ENCODE measurements at regions not wholly inside any gene's neighbourhood (a gene's known extent, or its start where the extent isn't known, plus 50 kb on each side); places are given as distances from the start of the nearest gene placed in this dataset.

- TF ChIP-seq CTCF (IDR thresholded peaks at IDR 0.05; ENCODE audit: low read depth, low read length, missing control alignments) = no peak
- H3K4me3 ChIP-seq (ENCODE audit: low read depth, low read length) = no peak overlapping the region
- no peak for DNase-seq (ENCODE audit: low read depth)
- in situ Hi-C loops (cut with HindIII; ENCODE audit: low sequenced_read_pairs) = no loop called here
These were observed 63.0 kb downstream of the NCOR2 start for GRCh38 chr12:124504273-124505000.

- no peak overlapping the region for H3K4me3 ChIP-seq (ENCODE audit: low read depth, low read length)
- in situ Hi-C loops (cut with HindIII; ENCODE audit: low sequenced_read_pairs) = no loop called here
- TF ChIP-seq CTCF (IDR thresholded peaks at IDR 0.05; ENCODE audit: low read depth, low read length, missing control alignments) = no peak
- DNase-seq (ENCODE audit: low read depth) = no peak
These were observed 64.1 kb downstream of the NCOR2 start for GRCh38 chr12:124503305-124503704.

GRCh38 chr12:124502379-124502778 is 65.0 kb downstream of the NCOR2 start:
- no peak for DNase-seq (ENCODE audit: low read depth)
- H3K4me3 ChIP-seq (ENCODE audit: low read depth, low read length) = no peak overlapping the region
- TF ChIP-seq CTCF (IDR thresholded peaks at IDR 0.05; ENCODE audit: low read depth, low read length, missing control alignments) = no peak
- in situ Hi-C loops (cut with HindIII; ENCODE audit: low sequenced_read_pairs) = no loop called here

- no peak for DNase-seq (ENCODE audit: low read depth)
- in situ Hi-C loops (cut with HindIII; ENCODE audit: low sequenced_read_pairs) = no loop called here
These were observed 65.6 kb downstream of the NCOR2 start for GRCh38 chr12:124501827-124502226.

GRCh38 chr12:124501112-124501561 is 66.3 kb downstream of the NCOR2 start:
- in situ Hi-C loops (cut with HindIII; ENCODE audit: low sequenced_read_pairs) = no loop called here
- no peak for TF ChIP-seq CTCF (IDR thresholded peaks at IDR 0.05; ENCODE audit: low read depth, low read length, missing control alignments)
- no peak for DNase-seq (ENCODE audit: low read depth)
- H3K4me3 ChIP-seq (ENCODE audit: low read depth, low read length) = no peak overlapping the region

More at GRCh38 chr12:124501827-124502226, 65.6 kb downstream of the NCOR2 start:
- no peak for TF ChIP-seq CTCF (IDR thresholded peaks at IDR 0.05; ENCODE audit: low read depth, low read length, missing control alignments)
- no peak overlapping the region for H3K4me3 ChIP-seq (ENCODE audit: low read depth, low read length)

- no peak overlapping the region for H3K4me3 ChIP-seq (ENCODE audit: low read depth, low read length)
- in situ Hi-C loops (cut with HindIII; ENCODE audit: low sequenced_read_pairs) = loop anchor here (5.0 to 10.0 kb wide), 3 partner anchors 62 to 255 kb away; no protein-coding TSS in a partner anchor
These were observed 67.5 kb downstream of the NCOR2 start for GRCh38 chr12:124499898-124500244.

More at GRCh38 chr12:124499898-124500244, 67.5 kb downstream of the NCOR2 start:
- no peak for TF ChIP-seq CTCF (IDR thresholded peaks at IDR 0.05; ENCODE audit: low read depth, low read length, missing control alignments)
- DNase-seq (ENCODE audit: low read depth) = no peak
